HG03196 (cell line): ENCODE measurements at regions not wholly inside any gene's neighbourhood (a gene's known extent, or its start where the extent isn't known, plus 50 kb on each side); places are given as distances from the start of the nearest gene placed in this dataset.

ENCODE experiments used
- ATAC-seq: cut with Tn5 transposase; IDR thresholded peaks from one replicate; pipeline ENCODE4 v1.9.1; 2021; ENCODE audit not compliant: unreplicated experiment

DNA sequence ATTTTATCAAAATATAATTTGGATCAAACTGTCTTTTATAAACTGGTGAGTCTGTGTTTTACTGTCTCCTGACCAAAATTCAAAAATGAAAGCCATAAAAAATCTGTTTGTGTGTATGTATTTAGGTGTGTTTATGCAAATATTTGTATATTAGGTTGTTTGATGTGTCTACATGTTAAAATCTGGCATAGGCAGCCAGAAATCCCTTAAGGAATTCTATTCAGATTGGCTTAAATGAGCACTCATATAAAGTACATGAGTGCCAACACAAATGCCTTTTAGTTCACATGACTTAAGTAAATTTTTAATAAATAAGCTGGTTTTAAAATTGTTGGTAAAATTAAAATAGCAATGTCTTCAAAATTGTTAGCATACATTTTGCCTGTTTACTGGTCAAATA, 133.3 kb upstream of the GUCY1A2 start:
- ATAC-seq: no peak

- ATAC-seq: no peak
These were observed 132.9 kb upstream of the GUCY1A2 start for GRCh38 chr11:107151158-107151557.

- no peak for ATAC-seq
These were observed 122.7 kb upstream of the GUCY1A2 start for GRCh38 chr11:107140983-107141382.

- no peak for ATAC-seq
These were observed 121.1 kb upstream of the GUCY1A2 start for GRCh38 chr11:107139396-107139795.

DNA sequence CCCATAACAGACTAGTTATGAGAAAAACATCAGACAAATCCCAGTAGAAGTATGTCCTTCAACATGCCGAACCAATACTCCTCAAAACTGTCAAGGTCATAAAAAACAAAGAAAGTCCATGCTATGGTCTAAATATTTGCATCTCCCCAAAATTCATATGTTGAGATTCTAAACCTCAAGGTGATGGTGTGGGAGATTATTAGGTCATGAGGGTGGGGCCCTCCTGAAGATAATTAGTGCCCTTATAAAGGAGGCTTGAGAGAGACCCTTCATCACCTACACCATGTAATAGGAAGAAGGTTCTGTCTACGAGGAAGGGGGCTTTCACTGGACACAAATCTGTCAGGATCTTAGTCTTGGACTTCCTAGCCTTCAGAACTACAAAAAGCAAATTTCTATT, 118.6 kb upstream of the GUCY1A2 start:
- no peak for ATAC-seq

- ATAC-seq: no peak
These were observed 113.5 kb upstream of the GUCY1A2 start for GRCh38 chr11:107131756-107132155.

DNA sequence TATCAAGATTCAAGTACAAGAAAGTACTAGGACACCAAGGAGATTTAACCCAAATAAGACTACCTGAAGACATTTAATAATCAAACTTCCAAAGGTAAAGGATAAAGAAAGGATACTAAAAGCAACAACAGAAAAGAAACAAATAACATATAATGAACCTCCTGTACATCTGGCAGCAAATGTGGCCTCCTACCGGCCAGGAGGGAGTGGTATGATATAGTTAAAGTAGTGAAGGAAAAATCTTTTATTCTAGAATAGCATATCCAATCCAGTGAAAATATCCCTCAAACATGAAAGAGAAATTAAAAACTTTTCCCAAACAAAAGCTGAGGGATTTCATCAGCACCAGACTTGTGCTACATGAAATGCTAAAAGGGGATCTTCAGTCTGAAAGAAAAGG, 104.7 kb upstream of the GUCY1A2 start:
- ATAC-seq: no peak

DNA sequence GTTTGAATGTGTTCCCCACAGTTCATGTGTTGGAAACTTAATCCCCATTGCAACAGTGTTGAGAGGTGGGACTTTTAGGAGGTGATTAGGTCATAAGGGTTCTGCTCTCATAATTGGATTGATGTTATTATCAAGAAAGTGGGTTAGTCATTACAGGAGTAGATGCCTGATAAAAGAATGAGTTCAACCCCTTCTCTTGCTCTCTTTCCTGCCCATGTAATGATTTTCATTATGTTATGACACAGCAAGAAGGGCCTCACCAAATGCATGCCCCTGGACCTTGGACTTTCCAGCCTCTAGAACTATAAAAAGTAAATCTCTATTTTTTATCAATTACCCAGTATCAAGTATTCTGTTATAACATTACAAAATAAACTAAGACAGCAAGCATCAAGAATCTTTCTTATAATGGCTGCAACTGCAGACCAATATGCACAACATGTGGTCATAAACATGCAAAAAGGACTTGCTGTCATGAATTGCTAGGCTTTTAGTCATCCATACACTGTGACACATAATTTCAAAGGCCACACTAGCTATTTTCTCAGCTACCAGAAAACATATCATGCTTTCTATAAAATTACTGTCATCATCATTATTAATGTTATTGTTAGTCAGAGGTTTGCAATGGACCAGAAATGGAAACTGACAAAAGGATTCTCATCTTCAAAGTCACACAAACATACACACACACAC, 99.9 kb upstream of the GUCY1A2 start:
- ATAC-seq: no peak

DNA sequence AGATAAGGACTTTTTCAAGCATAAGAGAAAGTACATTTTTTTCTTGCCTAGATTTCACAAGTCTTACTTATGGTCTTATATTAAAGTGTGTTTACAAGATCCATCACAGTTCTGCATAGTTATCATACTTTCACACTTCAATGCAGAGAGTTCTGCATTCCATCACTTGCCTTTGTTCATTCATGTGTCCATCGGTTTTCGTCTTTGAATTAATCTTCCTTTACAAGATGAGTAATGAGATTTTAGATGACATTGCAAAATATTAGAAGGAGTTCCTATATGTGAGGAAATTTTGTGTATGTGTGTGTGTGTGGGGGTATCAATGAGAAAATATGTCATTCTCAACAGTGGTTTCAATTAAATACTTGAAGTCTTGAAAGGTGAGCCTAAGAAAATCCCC, 98.1 kb upstream of the GUCY1A2 start:
- ATAC-seq: no peak

DNA sequence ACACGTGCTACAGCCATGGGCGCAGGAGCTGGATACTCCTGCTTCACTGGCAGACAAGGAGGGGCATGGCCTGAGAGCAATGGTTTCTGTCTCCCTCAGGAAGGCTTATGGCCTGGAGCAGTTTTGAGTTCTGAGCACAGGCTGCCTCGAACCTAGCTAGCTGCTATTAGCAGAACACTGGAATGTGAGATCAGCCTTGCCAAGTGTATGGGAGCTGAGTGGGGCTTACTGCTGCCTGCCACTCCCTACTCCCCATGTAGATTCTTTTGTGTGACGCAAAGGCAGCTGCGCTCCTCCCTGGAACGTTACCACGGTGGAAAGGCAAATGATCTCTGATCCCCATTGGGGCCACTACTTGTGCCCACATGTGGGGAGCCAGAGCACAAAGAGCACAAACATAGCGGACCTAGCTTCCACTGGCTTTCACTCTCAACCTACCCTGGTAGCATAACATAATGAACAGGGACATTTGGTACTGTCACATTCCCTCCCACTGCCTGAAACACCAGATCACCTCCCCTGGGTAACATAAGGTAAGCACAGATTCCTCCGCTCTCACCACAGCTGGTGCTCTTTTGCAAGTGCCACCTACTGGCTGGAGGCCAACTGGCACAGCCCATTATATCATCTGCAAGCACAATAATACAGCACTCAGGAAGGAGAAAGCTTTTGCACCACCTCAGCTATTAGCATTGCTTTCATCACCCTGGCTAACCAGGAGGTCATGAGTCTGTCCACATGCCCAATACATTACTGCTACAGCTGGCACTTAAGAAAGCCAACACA, 84.6 kb upstream of the GUCY1A2 start:
- ATAC-seq: no peak

- ATAC-seq: no peak
These were observed 74.4 kb upstream of the GUCY1A2 start for GRCh38 chr11:107092667-107093066.

GRCh38 chr11:107078375-107078774, 60.1 kb upstream of the GUCY1A2 start:
- no peak for ATAC-seq

- ATAC-seq: no peak
These were observed 58.6 kb upstream of the GUCY1A2 start for GRCh38 chr11:107076832-107077231.

GRCh38 chr11:107071129-107071528, 52.9 kb upstream of the GUCY1A2 start:
- ATAC-seq: no peak
